Ishikawa (cell line): ENCODE measurements at regions not wholly inside any gene's neighbourhood (a gene's known extent, or its start where the extent isn't known, plus 50 kb on each side); places are given as distances from the start of the nearest gene placed in this dataset.

Source experiments
- CEBPB ChIP-seq: IDR thresholded peaks from 2 replicates; pipeline ENCODE4 v1.6.1; 2012
- CREB1 ChIP-seq: IDR thresholded peaks from 2 replicates; pipeline ENCODE4 v1.6.1; 2012; ENCODE audit warnings: low read depth
- EGR1 ChIP-seq: IDR thresholded peaks from 2 replicates; pipeline ENCODE4 v1.6.1; 2012
- EP300 ChIP-seq: IDR thresholded peaks from 2 replicates; pipeline ENCODE4 v1.6.1; 2012; ENCODE audit warnings: borderline replicate concordance
- FOXM1 ChIP-seq: IDR thresholded peaks from 2 replicates; pipeline ENCODE4 v1.6.1; 2012; ENCODE audit warnings: low read depth, borderline replicate concordance
- NFIC ChIP-seq: IDR thresholded peaks from 2 replicates; pipeline ENCODE4 v1.6.1; 2012
- RAD21 ChIP-seq: IDR thresholded peaks from 2 replicates; pipeline ENCODE4 v1.6.1; 2012; ENCODE audit warnings: low read depth
- TAF1 ChIP-seq: IDR thresholded peaks from 2 replicates; pipeline ENCODE4 v1.6.1; 2012; ENCODE audit warnings: low read depth, mild to moderate bottlenecking
- TCF12 ChIP-seq: IDR thresholded peaks from 2 replicates; pipeline ENCODE4 v1.6.1; 2012; ENCODE audit warnings: low read depth
- TEAD4 ChIP-seq: IDR thresholded peaks from 2 replicates; pipeline ENCODE4 v1.6.1; 2012
- YY1 ChIP-seq: IDR thresholded peaks from 2 replicates; pipeline ENCODE4 v1.6.1; 2012; ENCODE audit warnings: low read depth
- ZBTB7A ChIP-seq: IDR thresholded peaks from 2 replicates; pipeline ENCODE4 v1.6.1; 2012; ENCODE audit warnings: low read depth
- TF ChIP-seq, protein P1 (sequence below): IDR thresholded peaks from 2 replicates; pipeline ENCODE4 v1.6.1; 2012; ENCODE audit warnings: low read depth, mild to moderate bottlenecking
- TF ChIP-seq, protein P2 (sequence below): IDR thresholded peaks from 2 replicates; pipeline ENCODE4 v1.6.1; 2012
- TF ChIP-seq, protein P3 (sequence below): IDR thresholded peaks from 2 replicates; pipeline ENCODE4 v1.6.1; 2012

DNA sequence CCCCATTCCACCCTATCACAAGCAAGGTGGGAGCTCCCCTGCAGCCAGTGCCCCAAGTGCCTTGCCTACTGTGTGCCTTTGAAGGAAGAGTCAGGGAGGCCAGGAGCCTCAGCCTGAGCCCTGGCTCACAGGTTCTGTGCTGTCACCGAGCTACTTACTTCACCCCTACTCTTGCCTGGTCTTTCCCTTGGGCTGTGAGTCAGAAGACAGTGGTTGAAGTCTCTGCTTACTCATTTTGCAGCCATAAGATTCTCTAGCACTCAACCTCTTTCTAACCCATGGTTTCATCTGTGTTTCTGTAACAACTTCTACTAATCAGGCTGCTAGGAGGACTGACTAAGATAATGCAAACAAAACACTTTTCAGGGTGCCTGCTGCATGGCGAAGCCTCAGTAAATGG is 114.5 kb downstream of the PLCE1 start:
- TF ChIP-seq FOXM1 = no peak
- TF ChIP-seq TCF12 = no peak
- TF ChIP-seq ZBTB7A = no peak
- TF ChIP-seq, protein P1, sequence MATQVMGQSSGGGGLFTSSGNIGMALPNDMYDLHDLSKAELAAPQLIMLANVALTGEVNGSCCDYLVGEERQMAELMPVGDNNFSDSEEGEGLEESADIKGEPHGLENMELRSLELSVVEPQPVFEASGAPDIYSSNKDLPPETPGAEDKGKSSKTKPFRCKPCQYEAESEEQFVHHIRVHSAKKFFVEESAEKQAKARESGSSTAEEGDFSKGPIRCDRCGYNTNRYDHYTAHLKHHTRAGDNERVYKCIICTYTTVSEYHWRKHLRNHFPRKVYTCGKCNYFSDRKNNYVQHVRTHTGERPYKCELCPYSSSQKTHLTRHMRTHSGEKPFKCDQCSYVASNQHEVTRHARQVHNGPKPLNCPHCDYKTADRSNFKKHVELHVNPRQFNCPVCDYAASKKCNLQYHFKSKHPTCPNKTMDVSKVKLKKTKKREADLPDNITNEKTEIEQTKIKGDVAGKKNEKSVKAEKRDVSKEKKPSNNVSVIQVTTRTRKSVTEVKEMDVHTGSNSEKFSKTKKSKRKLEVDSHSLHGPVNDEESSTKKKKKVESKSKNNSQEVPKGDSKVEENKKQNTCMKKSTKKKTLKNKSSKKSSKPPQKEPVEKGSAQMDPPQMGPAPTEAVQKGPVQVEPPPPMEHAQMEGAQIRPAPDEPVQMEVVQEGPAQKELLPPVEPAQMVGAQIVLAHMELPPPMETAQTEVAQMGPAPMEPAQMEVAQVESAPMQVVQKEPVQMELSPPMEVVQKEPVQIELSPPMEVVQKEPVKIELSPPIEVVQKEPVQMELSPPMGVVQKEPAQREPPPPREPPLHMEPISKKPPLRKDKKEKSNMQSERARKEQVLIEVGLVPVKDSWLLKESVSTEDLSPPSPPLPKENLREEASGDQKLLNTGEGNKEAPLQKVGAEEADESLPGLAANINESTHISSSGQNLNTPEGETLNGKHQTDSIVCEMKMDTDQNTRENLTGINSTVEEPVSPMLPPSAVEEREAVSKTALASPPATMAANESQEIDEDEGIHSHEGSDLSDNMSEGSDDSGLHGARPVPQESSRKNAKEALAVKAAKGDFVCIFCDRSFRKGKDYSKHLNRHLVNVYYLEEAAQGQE = no peak
- TF ChIP-seq EP300 = no peak
- TF ChIP-seq RAD21 = no peak
- TF ChIP-seq CEBPB = no peak
- TF ChIP-seq, protein P2, sequence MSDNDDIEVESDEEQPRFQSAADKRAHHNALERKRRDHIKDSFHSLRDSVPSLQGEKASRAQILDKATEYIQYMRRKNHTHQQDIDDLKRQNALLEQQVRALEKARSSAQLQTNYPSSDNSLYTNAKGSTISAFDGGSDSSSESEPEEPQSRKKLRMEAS = no peak
- TF ChIP-seq CREB1 = no peak
- TF ChIP-seq, protein P3, sequence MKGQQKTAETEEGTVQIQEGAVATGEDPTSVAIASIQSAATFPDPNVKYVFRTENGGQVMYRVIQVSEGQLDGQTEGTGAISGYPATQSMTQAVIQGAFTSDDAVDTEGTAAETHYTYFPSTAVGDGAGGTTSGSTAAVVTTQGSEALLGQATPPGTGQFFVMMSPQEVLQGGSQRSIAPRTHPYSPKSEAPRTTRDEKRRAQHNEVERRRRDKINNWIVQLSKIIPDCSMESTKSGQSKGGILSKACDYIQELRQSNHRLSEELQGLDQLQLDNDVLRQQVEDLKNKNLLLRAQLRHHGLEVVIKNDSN = no peak
- TF ChIP-seq TAF1 = no peak
- no peak for TF ChIP-seq TEAD4
- TF ChIP-seq NFIC = no peak
- no peak for TF ChIP-seq YY1
- TF ChIP-seq EGR1 = no peak

DNA sequence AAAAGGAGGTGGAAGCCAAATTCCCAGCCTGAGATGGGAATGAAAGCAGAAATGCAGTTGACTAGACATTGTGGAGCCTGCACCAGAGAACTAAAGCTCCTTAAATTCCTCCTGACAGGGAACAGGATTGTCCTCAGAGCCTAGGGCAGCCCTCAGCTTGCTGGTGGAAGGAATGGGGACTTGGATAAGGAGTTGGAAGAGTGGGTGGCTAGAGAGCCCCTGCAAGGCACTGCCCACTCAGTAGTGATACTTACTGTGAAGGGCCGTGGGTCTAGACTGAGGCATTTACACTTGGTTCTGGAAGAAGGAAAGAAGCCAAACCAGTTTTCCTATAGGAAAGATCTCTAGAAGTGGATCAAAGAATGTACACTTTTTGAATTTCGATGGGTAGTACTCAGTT is 117.6 kb downstream of the PLCE1 start:
- TF ChIP-seq FOXM1 (no peak), TEAD4 (no peak)

DNA sequence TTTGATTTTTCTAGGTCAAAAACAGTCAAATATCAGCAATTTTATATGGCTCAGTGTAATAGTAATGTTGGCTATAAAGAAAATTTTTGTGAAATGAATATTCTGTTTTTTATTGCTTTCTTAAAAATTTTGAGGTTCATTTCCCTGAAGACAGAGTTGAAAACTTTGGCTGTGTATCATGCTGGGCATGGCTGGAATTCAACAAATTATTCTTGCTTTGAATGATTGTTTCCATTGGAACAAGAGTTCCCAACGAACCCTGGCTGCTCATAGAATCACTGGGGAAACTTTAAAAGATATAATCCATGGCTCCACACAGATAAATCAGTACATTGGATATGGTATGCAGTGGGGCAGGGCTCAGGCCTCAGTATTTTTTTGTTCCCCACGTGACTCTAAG is 118.6 kb downstream of the PLCE1 start:
- TF ChIP-seq, protein P2 = no peak
- TF ChIP-seq EGR1 (no peak), FOXM1 (no peak), RAD21 (no peak), TEAD4 (no peak), YY1 (no peak), EP300 (no peak)
- TF ChIP-seq, protein P1 = no peak
- TF ChIP-seq, protein P3 = no peak

DNA sequence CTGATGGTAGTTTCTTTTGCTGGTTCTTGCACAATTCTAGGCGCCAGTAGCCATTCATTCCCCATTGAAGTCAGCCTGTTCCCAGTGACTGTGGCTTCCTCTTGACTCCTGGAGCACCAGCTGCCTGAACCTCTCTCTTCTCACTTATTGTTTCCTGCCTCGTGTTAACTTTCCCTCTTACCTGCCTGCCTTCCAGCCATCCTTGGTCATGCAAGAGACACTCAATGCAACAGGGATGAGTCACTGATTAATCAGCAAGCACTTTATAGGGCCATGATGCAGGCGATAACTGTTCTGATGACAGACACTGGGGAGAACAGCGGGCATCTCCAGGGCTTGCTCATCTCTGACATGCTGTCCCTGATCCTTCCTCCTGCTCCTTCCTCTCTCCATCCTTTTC is 122.0 kb downstream of the PLCE1 start:
- TF ChIP-seq YY1 = no peak

DNA sequence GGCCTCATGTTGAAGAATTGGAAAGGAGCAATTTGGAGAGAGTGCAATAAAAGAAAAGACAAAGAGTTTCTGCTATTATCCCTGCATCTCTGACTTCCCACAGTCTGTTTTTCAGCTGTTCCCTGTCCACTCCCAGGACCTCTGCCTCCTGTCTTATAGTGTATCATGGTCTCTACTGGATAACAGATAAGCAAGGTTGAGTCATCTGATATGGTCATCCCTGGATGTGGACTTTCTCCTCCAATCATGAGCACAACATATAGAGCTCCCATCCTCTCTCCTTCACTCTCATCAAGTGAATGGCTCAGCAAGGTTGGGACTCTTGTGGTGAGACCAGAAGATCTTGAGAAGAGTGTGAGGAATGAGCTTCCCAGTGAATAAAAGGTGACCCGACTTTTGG is 123.1 kb downstream of the PLCE1 start:
- TF ChIP-seq RAD21 (no peak), EGR1 (no peak), TCF12 (no peak), NFIC (no peak), TAF1 (no peak), FOXM1 (no peak), ZBTB7A (no peak), CREB1 (no peak), EP300 (no peak), TEAD4 (no peak)
- TF ChIP-seq, protein P1 = no peak
- TF ChIP-seq, protein P2 = no peak
